GM12875 (cell line): ENCODE measurements at regions not wholly inside any gene's neighbourhood (a gene's known extent, or its start where the extent isn't known, plus 50 kb on each side); places are given as distances from the start of the nearest gene placed in this dataset.

Experiments
- H3K4me3 ChIP-seq: one replicate; pipeline ENCODE4 v1.5.1; 2011; ENCODE audit warnings: low read depth, low read length, control low read depth
- CTCF ChIP-seq: IDR thresholded peaks from 2 replicates; pipeline ENCODE4 v1.5.1; 2011; ENCODE audit warnings: low read depth, mild to moderate bottlenecking, control low read depth, inconsistent platforms, low read length, moderate library complexity, borderline replicate concordance; ENCODE audit not compliant: insufficient read depth

- H3K4me3 ChIP-seq: no peak overlapping the region
- no peak for TF ChIP-seq CTCF
These were observed 66.0 kb upstream of the TENM3 start for GRCh38 chr4:182177166-182177565.

GRCh38 chr4:182179105-182179504 lies 64.1 kb upstream of the TENM3 start:
- no peak for TF ChIP-seq CTCF
- H3K4me3 ChIP-seq: no peak overlapping the region

GRCh38 chr4:182179751-182180150 lies 63.5 kb upstream of the TENM3 start:
- no peak overlapping the region for H3K4me3 ChIP-seq
- no peak for TF ChIP-seq CTCF

GRCh38 chr4:182185491-182185890 lies 57.7 kb upstream of the TENM3 start:
- no peak overlapping the region for H3K4me3 ChIP-seq
- TF ChIP-seq CTCF: no peak

GRCh38 chr4:182187674-182188073 lies 55.5 kb upstream of the TENM3 start:
- no peak for TF ChIP-seq CTCF

GRCh38 chr4:182188622-182189021 lies 54.6 kb upstream of the TENM3 start:
- H3K4me3 ChIP-seq: no peak overlapping the region
- no peak for TF ChIP-seq CTCF

More at GRCh38 chr4:182187674-182188073, 55.5 kb upstream of the TENM3 start:
- no peak overlapping the region for H3K4me3 ChIP-seq

- no peak for TF ChIP-seq CTCF
- H3K4me3 ChIP-seq: no peak overlapping the region
These were observed 53.9 kb upstream of the TENM3 start for GRCh38 chr4:182189103-182189878.
